ENCODE measurements at regions not wholly inside any gene's neighbourhood (a gene's known extent, or its start where the extent isn't known, plus 50 kb on each side); places are given as distances from the start of the nearest gene placed in this dataset.

DNA sequence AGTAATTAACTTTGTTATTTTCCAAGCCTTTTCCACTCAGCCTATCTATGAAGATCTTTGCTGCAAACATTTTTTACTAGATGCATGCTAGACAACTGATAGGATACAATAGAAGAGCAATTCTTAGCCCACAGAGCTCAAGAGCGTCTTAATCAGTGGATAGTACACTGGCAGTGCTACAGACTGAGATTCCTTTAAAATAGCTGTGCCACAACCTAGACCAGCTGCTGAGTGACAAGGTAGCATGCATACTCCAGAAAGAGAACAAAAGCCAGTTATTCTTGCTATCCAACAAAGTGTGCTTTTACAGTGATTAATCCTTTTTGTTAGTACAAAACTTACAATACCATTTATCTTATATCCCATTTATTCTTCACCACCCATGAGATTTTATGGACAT is 507.9 kb upstream of the SYT4 start:
- no TSS peak for BruUV-seq (replicated peaks)
- intact Hi-C loops (cut with micrococcal nuclease): no loop called here

More for the DNA sequence above, 507.9 kb upstream of the SYT4 start:
- H3K79me2 ChIP-seq (ENCODE audit: insufficient read depth, low read length): no peaks in the 10 kb centered on the region
- ChIA-PET RAD21 (ENCODE audit: low non-redundant PET in 1 of 2, low total read pairs in 2 of 2, uncharacterized antibody in 2 of 2, unreplicated experiment in 2 of 2) (no interaction called here), CTCF (no interaction called here), POLR2A (no interaction called here)
- no peak for DNase-seq (ENCODE audit: low read depth, low spot score)
- H2AFZ ChIP-seq (ENCODE audit: low read depth, low read length, poor library complexity, severe bottlenecking): no peak overlapping the region
- no peaks in the 10 kb centered on the region for H4K20me1 ChIP-seq (ENCODE audit: insufficient read depth)
- no peak overlapping the region for H3K9ac ChIP-seq (ENCODE audit: low read length)
- no peaks in the 10 kb centered on the region for H3K36me3 ChIP-seq (ENCODE audit: control insufficient read depth in 1 of 2, insufficient read depth in 2 of 2, low read length in 2 of 2)
- ATAC-seq: no peak
- no peaks in the 10 kb centered on the region for H3K27me3 ChIP-seq (ENCODE audit: insufficient read depth, low read length)
- H3K4me2 ChIP-seq (ENCODE audit: low read length): no peak overlapping the region
- H3K27ac ChIP-seq (ENCODE audit: low read depth, low read length): no peak overlapping the region
- H3K4me1 ChIP-seq (ENCODE audit: control insufficient read depth in 1 of 2, insufficient read depth in 2 of 2, low read length in 2 of 2): no peaks in the 10 kb centered on the region
- no peaks in the 10 kb centered on the region for H3K9me2 ChIP-seq (ENCODE audit: insufficient read depth)
- TF ChIP-seq FOSL1 (IDR thresholded peaks at IDR 0.05; ENCODE audit: low read depth) (no peak), EZH2phosphoT487 (IDR thresholded peaks at IDR 0.05; ENCODE audit: borderline replicate concordance) (no peak), POLR2AphosphoS5 (IDR thresholded peaks at IDR 0.05; ENCODE audit: low read depth, low read length) (no peak), ZNF274 (IDR thresholded peaks at IDR 0.05; ENCODE audit: low read depth, low read length) (no peak)
- TF ChIP-seq, protein P1, sequence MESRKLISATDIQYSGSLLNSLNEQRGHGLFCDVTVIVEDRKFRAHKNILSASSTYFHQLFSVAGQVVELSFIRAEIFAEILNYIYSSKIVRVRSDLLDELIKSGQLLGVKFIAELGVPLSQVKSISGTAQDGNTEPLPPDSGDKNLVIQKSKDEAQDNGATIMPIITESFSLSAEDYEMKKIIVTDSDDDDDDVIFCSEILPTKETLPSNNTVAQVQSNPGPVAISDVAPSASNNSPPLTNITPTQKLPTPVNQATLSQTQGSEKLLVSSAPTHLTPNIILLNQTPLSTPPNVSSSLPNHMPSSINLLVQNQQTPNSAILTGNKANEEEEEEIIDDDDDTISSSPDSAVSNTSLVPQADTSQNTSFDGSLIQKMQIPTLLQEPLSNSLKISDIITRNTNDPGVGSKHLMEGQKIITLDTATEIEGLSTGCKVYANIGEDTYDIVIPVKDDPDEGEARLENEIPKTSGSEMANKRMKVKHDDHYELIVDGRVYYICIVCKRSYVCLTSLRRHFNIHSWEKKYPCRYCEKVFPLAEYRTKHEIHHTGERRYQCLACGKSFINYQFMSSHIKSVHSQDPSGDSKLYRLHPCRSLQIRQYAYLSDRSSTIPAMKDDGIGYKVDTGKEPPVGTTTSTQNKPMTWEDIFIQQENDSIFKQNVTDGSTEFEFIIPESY (IDR thresholded peaks at IDR 0.05; ENCODE audit: extremely low read depth, insufficient replicate concordance, low read length): no peak
- TF ChIP-seq, protein P2, sequence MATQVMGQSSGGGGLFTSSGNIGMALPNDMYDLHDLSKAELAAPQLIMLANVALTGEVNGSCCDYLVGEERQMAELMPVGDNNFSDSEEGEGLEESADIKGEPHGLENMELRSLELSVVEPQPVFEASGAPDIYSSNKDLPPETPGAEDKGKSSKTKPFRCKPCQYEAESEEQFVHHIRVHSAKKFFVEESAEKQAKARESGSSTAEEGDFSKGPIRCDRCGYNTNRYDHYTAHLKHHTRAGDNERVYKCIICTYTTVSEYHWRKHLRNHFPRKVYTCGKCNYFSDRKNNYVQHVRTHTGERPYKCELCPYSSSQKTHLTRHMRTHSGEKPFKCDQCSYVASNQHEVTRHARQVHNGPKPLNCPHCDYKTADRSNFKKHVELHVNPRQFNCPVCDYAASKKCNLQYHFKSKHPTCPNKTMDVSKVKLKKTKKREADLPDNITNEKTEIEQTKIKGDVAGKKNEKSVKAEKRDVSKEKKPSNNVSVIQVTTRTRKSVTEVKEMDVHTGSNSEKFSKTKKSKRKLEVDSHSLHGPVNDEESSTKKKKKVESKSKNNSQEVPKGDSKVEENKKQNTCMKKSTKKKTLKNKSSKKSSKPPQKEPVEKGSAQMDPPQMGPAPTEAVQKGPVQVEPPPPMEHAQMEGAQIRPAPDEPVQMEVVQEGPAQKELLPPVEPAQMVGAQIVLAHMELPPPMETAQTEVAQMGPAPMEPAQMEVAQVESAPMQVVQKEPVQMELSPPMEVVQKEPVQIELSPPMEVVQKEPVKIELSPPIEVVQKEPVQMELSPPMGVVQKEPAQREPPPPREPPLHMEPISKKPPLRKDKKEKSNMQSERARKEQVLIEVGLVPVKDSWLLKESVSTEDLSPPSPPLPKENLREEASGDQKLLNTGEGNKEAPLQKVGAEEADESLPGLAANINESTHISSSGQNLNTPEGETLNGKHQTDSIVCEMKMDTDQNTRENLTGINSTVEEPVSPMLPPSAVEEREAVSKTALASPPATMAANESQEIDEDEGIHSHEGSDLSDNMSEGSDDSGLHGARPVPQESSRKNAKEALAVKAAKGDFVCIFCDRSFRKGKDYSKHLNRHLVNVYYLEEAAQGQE (IDR thresholded peaks at IDR 0.05; ENCODE audit: low read depth): no peak
- no peak overlapping the region for H3K4me3 ChIP-seq (replicated peaks in 1 of 2; ENCODE audit: low read depth in 1 of 2, low read length in 2 of 2)
- H3K9me3 ChIP-seq (ENCODE audit: control insufficient read depth in 1 of 2, insufficient read depth in 1 of 2, low read depth in 1 of 2, low read length in 2 of 2): peaks cover 21 to 23% of the 10 kb centered on the region in 2 experiments; a peak in 2 of 4 replicates

Measured in HCT116 (cell line).